Suprapubic skin (tissue), 4 donors: ENCODE measurements at regions not wholly inside any gene's neighbourhood (a gene's known extent, or its start where the extent isn't known, plus 50 kb on each side); places are given as distances from the start of the nearest gene placed in this dataset.

ENCODE experiments used
- DNase-seq, 2 donors: peaks; one replicate each; pipeline ENCODE4 v3.0.0-alpha.2; 2019; ENCODE audit warnings: low spot score in 2 of 2
- H3K27ac ChIP-seq: fragments of 200-600 bp; sonication (generic); one replicate; pipeline ENCODE4 v1.5.1; 2019
- H3K27me3 ChIP-seq: fragments of 200-600 bp; sonication (generic); one replicate; pipeline ENCODE4 v1.5.1; 2019
- H3K36me3 ChIP-seq: fragments of 200-600 bp; sonication (generic); one replicate; pipeline ENCODE4 v1.5.1; 2019
- H3K4me1 ChIP-seq: fragments of 200-600 bp; sonication (generic); one replicate; pipeline ENCODE4 v1.5.1; 2019
- H3K4me3 ChIP-seq: fragments of 200-600 bp; sonication (generic); one replicate; pipeline ENCODE4 v1.5.1; 2019; ENCODE audit warnings: mild to moderate bottlenecking
- H3K9me3 ChIP-seq: fragments of 200-600 bp; sonication (generic); one replicate; pipeline ENCODE4 v1.5.1; 2019
- CTCF ChIP-seq, 2 donors: fragments of 200-600 bp in 1 of 2; fragments of 450-650 bp in 1 of 2; sonication (generic) in 1 of 2; IDR thresholded peaks; one replicate each; pipeline ENCODE4 v1.5.1; 2016 to 2019; ENCODE audit warnings: antibody characterized with exemption in 2 of 2, mild to moderate bottlenecking in 1 of 2, moderate library complexity in 1 of 2
- EP300 ChIP-seq: sonication (generic); formaldehyde crosslinking; IDR thresholded peaks from one replicate; pipeline ENCODE4 v1.6.1; 2017; ENCODE audit warnings: antibody characterized with exemption
- POLR2A ChIP-seq, 2 donors: fragments of 450-650 bp; IDR thresholded peaks; one replicate each; pipeline ENCODE4 v1.6.1; 2017; ENCODE audit warnings: antibody characterized with exemption in 2 of 2, mild to moderate bottlenecking in 2 of 2, moderate library complexity in 2 of 2
- POLR2AphosphoS5 ChIP-seq, 3 donors: sonication (generic); formaldehyde crosslinking; IDR thresholded peaks; one replicate each; pipeline ENCODE4 v1.6.1; 2017; ENCODE audit warnings: antibody characterized with exemption in 3 of 3
- WGBS: methylation state at CpG from one replicate; pipeline ENCODE4 v1.1.5; 2018; 5-methylcytosine and 5-hydroxymethylcytosine counted together

GRCh38 chr5:167482555-167482954 is 808.9 kb upstream of the WWC1 start:
- Histone ChIP-seq H3K9me3 (no peaks in the 10 kb centered on the region), H3K27ac (no peak overlapping the region), H3K4me1 (no peaks in the 10 kb centered on the region), H3K27me3 (no peaks in the 10 kb centered on the region), H3K36me3 (no peaks in the 10 kb centered on the region), H3K4me3 (no peak overlapping the region)
- DNase-seq = no peak
- 41% methylated on average over 2 of the region's 2 CpGs for WGBS
- TF ChIP-seq EP300 (no peak), POLR2A (IDR thresholded peaks at IDR 0.05) (no peak), POLR2AphosphoS5 (IDR thresholded peaks at IDR 0.05) (no peak), CTCF (IDR thresholded peaks at IDR 0.05) (no peak)

- Histone ChIP-seq H3K4me1 (no peaks in the 10 kb centered on the region), H3K4me3 (no peak overlapping the region), H3K36me3 (no peaks in the 10 kb centered on the region), H3K27me3 (no peaks in the 10 kb centered on the region), H3K27ac (no peak overlapping the region), H3K9me3 (no peaks in the 10 kb centered on the region)
- TF ChIP-seq POLR2A (IDR thresholded peaks at IDR 0.05) = no peak
- no peak for TF ChIP-seq EP300
- TF ChIP-seq POLR2AphosphoS5 (IDR thresholded peaks at IDR 0.05) = no peak
- TF ChIP-seq CTCF (IDR thresholded peaks at IDR 0.05) = no peak
- 81% methylated on average over 8 of the region's 8 CpGs for WGBS
- no peak for DNase-seq
Measured at GRCh38 chr5:167485061-167485774, 806.2 kb upstream of the WWC1 start.

GRCh38 chr5:167488371-167488770 is 803.1 kb upstream of the WWC1 start:
- 85% methylated on average over 2 of the region's 2 CpGs for WGBS
- no peak for TF ChIP-seq POLR2A (IDR thresholded peaks at IDR 0.05)
- no peak for TF ChIP-seq EP300
- no peak for TF ChIP-seq POLR2AphosphoS5 (IDR thresholded peaks at IDR 0.05)
- TF ChIP-seq CTCF (IDR thresholded peaks at IDR 0.05) = no peak

GRCh38 chr5:167489202-167489601 is 802.2 kb upstream of the WWC1 start:
- Histone ChIP-seq H3K4me1 (no peaks in the 10 kb centered on the region), H3K36me3 (no peaks in the 10 kb centered on the region), H3K9me3 (no peaks in the 10 kb centered on the region), H3K27me3 (no peaks in the 10 kb centered on the region), H3K4me3 (no peak overlapping the region), H3K27ac (no peak overlapping the region)
- no peak for DNase-seq
- TF ChIP-seq CTCF (IDR thresholded peaks at IDR 0.05) (no peak), POLR2AphosphoS5 (IDR thresholded peaks at IDR 0.05) (no peak), EP300 (no peak), POLR2A (IDR thresholded peaks at IDR 0.05) (no peak)

More at GRCh38 chr5:167488371-167488770, 803.1 kb upstream of the WWC1 start:
- Histone ChIP-seq H3K4me3 (no peak overlapping the region), H3K27ac (no peak overlapping the region), H3K27me3 (no peaks in the 10 kb centered on the region), H3K36me3 (no peaks in the 10 kb centered on the region), H3K9me3 (no peaks in the 10 kb centered on the region), H3K4me1 (no peaks in the 10 kb centered on the region)
- DNase-seq = no peak

GRCh38 chr5:167503926-167504720 is 787.3 kb upstream of the WWC1 start:
- TF ChIP-seq POLR2A (IDR thresholded peaks at IDR 0.05) = no peak
- no peak for TF ChIP-seq POLR2AphosphoS5 (IDR thresholded peaks at IDR 0.05)
- no peak for TF ChIP-seq EP300
- Histone ChIP-seq H3K9me3 (no peaks in the 10 kb centered on the region), H3K4me1 (no peaks in the 10 kb centered on the region), H3K4me3 (no peak overlapping the region), H3K36me3 (no peaks in the 10 kb centered on the region), H3K27ac (no peak overlapping the region), H3K27me3 (peaks cover 3% of the 10 kb centered on the region)
- no peak for DNase-seq
- WGBS = 44% methylated on average over 5 of the region's 5 CpGs
